ENCODE measurements at regions not wholly inside any gene's neighbourhood (a gene's known extent, or its start where the extent isn't known, plus 50 kb on each side); places are given as distances from the start of the nearest gene placed in this dataset.

DNA sequence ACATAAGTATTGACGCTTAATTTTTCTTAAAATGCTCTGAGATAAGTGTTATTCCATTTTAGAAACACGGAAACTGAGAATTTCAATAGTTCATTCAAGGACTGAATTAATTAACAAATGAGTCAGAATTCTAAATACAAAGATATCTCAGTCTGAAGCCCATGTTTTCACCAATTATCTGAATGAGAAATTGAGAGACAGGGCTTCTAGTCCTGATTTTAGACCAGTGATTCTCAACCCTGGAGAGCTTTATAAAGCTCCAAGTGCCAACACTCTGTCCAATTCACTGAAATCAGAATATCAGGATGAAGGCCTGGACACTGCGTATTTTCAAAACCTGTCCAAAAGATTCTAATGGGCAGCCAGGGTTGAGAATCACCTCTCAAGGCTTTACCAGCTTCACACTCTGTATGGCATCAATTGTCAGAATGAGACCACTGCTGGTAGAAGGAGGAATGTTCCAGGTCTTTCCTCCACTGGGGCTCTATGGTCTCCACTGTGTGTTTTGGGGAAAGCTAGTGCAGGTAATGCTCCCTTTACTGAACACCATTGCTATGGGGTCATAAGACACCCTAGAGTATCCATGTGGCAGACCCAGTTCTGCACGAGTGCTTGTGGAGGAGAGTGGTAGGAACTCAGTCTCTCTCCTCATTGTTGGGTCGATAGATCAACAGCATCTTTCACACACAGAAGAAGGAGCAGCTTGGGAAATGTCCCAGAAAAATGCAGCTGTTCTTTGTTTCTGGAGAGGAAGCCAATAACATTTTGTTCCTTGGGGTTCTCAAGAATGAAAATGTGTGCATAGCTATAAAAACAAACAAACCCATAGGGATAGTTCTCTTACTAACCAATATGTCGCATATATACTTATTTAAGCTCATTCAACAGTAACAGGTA lies 99.7 kb upstream of the OSMR start:
- no peak overlapping the region for H3K4me3 Mint-ChIP-seq (ENCODE audit: unreplicated experiment)
- H3K27me3 Mint-ChIP-seq (ENCODE audit: unreplicated experiment), result peaks cover 2% of the 10 kb centered on the region
- no peak for TF ChIP-seq CTCF (IDR thresholded peaks at IDR 0.05; ENCODE audit: unreplicated experiment)
- H3K9me3 Mint-ChIP-seq (ENCODE audit: unreplicated experiment), result no peaks in the 10 kb centered on the region
- no peak overlapping the region for H3K27ac Mint-ChIP-seq (ENCODE audit: unreplicated experiment)
- no peaks in the 10 kb centered on the region for H3K4me1 Mint-ChIP-seq (ENCODE audit: unreplicated experiment)
- DNase-seq (ENCODE audit: low spot score), result no peak
- no peaks in the 10 kb centered on the region for H3K36me3 Mint-ChIP-seq (ENCODE audit: low read depth, unreplicated experiment)

GRCh38 chr5:38749861-38750260 lies 96.0 kb upstream of the OSMR start:
- no peak for DNase-seq (ENCODE audit: low spot score)
- TF ChIP-seq CTCF (IDR thresholded peaks at IDR 0.05; ENCODE audit: unreplicated experiment), result no peak
- Mint-ChIP-seq H3K27ac (ENCODE audit: unreplicated experiment) (no peak overlapping the region), H3K27me3 (ENCODE audit: unreplicated experiment) (peaks cover 2% of the 10 kb centered on the region), H3K36me3 (ENCODE audit: low read depth, unreplicated experiment) (no peaks in the 10 kb centered on the region), H3K4me1 (ENCODE audit: unreplicated experiment) (no peaks in the 10 kb centered on the region), H3K9me3 (ENCODE audit: unreplicated experiment) (no peaks in the 10 kb centered on the region), H3K4me3 (ENCODE audit: unreplicated experiment) (no peak overlapping the region)

DNA sequence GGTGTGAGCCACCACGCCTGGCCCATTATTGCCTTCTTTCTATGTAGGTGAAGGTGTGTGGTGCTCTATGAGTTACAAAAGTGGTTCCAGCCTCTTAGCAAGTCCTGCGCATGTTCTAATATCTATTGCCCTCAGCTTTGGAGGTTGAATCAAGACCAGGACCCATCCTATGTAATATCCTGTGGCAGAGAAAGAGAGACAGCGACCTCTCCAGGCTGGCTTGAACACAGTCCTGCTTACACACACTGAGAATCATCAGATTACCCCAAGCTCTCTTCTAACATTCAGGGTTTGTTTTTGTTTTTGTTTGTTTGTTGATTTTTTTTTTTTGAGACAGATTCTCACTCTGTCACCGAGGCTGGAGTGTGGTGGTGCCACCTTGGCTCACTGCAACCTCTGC lies 94.7 kb upstream of the OSMR start:
- H3K27me3 Mint-ChIP-seq (ENCODE audit: unreplicated experiment), result peaks cover 2% of the 10 kb centered on the region
- H3K27ac Mint-ChIP-seq (ENCODE audit: unreplicated experiment), result no peak overlapping the region
- TF ChIP-seq CTCF (IDR thresholded peaks at IDR 0.05; ENCODE audit: unreplicated experiment), result no peak
- H3K36me3 Mint-ChIP-seq (ENCODE audit: low read depth, unreplicated experiment), result no peaks in the 10 kb centered on the region
- no peak for DNase-seq (ENCODE audit: low spot score)
- H3K9me3 Mint-ChIP-seq (ENCODE audit: unreplicated experiment), result no peaks in the 10 kb centered on the region
- H3K4me3 Mint-ChIP-seq (ENCODE audit: unreplicated experiment), result no peak overlapping the region
- H3K4me1 Mint-ChIP-seq (ENCODE audit: unreplicated experiment), result no peaks in the 10 kb centered on the region

DNA sequence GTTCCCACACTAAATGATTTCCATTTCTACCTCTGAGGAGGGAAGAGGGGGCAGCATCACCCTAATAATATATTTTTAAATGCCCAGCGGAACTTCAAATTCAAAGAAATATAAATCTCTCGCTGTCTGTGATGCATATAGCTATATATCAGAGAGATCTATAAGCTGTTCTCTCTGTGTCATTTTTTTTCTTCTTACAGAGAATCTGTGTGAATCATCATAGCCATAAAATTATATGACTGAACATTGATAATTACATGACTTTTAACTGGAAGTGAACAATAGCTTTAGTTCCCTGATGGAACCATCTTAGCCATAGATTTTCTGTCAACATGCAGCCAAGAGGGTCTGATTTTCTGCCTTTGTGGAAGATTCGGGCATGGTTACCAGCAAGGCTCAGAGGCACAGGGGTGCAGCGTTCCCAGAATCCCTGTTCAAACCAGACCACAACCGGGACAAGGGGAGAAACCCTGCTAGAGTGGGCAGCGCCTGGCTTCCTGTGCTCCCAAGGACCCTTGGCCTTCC lies 93.7 kb upstream of the OSMR start:
- Mint-ChIP-seq H3K36me3 (ENCODE audit: low read depth, unreplicated experiment) (no peaks in the 10 kb centered on the region), H3K4me3 (ENCODE audit: unreplicated experiment) (no peak overlapping the region), H3K9me3 (ENCODE audit: unreplicated experiment) (no peaks in the 10 kb centered on the region), H3K27ac (ENCODE audit: unreplicated experiment) (no peak overlapping the region), H3K27me3 (ENCODE audit: unreplicated experiment) (no peaks in the 10 kb centered on the region), H3K4me1 (ENCODE audit: unreplicated experiment) (no peaks in the 10 kb centered on the region)
- DNase-seq (ENCODE audit: low spot score), result no peak
- no peak for TF ChIP-seq CTCF (IDR thresholded peaks at IDR 0.05; ENCODE audit: unreplicated experiment)

DNA sequence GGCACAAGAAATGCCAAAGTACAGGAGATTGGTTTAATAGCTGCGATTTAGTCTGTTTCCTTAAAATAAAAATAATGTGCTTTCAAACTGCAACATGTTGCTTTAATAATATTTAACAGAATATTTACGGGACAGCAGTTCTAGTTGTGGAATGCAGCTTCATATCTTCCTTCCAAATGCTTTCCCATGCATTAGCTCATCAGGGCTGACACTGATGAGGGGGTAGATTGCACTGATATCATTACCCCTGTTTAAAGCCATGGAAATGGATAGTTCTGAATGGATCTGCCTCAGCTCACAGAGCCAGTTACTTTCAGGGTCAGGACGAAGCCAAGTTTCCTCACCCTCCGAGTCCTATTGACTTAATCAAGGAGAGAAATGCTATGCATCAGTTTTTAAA lies 93.2 kb upstream of the OSMR start:
- Mint-ChIP-seq H3K4me3 (ENCODE audit: unreplicated experiment) (no peak overlapping the region), H3K27ac (ENCODE audit: unreplicated experiment) (no peak overlapping the region), H3K36me3 (ENCODE audit: low read depth, unreplicated experiment) (no peaks in the 10 kb centered on the region), H3K9me3 (ENCODE audit: unreplicated experiment) (no peaks in the 10 kb centered on the region), H3K4me1 (ENCODE audit: unreplicated experiment) (no peaks in the 10 kb centered on the region), H3K27me3 (ENCODE audit: unreplicated experiment) (no peaks in the 10 kb centered on the region)
- no peak for TF ChIP-seq CTCF (IDR thresholded peaks at IDR 0.05; ENCODE audit: unreplicated experiment)
- DNase-seq (ENCODE audit: low spot score), result no peak

Measured in endothelial cell (in vitro differentiated cells).